Epithelial cell of prostate (primary cell): ENCODE measurements at regions not wholly inside any gene's neighbourhood (a gene's known extent, or its start where the extent isn't known, plus 50 kb on each side); places are given as distances from the start of the nearest gene placed in this dataset.

ENCODE experiments used
- DNase-seq: peaks from one replicate; pipeline ENCODE4 v3.0.0-alpha.2; 2011; ENCODE audit warnings: low read depth, low spot score
- H3K27ac ChIP-seq: fragments of 450-650 bp; 2 replicates; pipeline ENCODE4 v1.5.1; 2017; ENCODE audit warnings: mild to moderate bottlenecking

- no peak overlapping the region for H3K27ac ChIP-seq
- no peak for DNase-seq
Measured at GRCh38 chr11:134785660-134786284, 373.7 kb upstream of the B3GAT1 start.

- DNase-seq: no peak
Measured at GRCh38 chr11:134785059-134785458, 373.0 kb upstream of the B3GAT1 start.

GRCh38 chr11:134784568-134784967 lies 372.5 kb upstream of the B3GAT1 start:
- no peak overlapping the region for H3K27ac ChIP-seq
- no peak for DNase-seq

More at GRCh38 chr11:134785059-134785458, 373.0 kb upstream of the B3GAT1 start:
- no peak overlapping the region for H3K27ac ChIP-seq

GRCh38 chr11:134784046-134784445 lies 372.0 kb upstream of the B3GAT1 start:
- H3K27ac ChIP-seq: no peak overlapping the region
- no peak for DNase-seq

GRCh38 chr11:134783234-134783633 lies 371.2 kb upstream of the B3GAT1 start:
- DNase-seq: no peak

GRCh38 chr11:134781380-134781866 lies 369.4 kb upstream of the B3GAT1 start:
- no peak overlapping the region for H3K27ac ChIP-seq
- no peak for DNase-seq

More at GRCh38 chr11:134783234-134783633, 371.2 kb upstream of the B3GAT1 start:
- no peak overlapping the region for H3K27ac ChIP-seq

GRCh38 chr11:134780486-134781147 lies 368.6 kb upstream of the B3GAT1 start:
- no peak for DNase-seq
- no peak overlapping the region for H3K27ac ChIP-seq

GRCh38 chr11:134779179-134779578 lies 367.1 kb upstream of the B3GAT1 start:
- no peak for DNase-seq
- no peak overlapping the region for H3K27ac ChIP-seq

GRCh38 chr11:134768463-134768862 lies 356.4 kb upstream of the B3GAT1 start:
- DNase-seq: no peak
- no peak overlapping the region for H3K27ac ChIP-seq

- no peak overlapping the region for H3K27ac ChIP-seq
- DNase-seq: no peak
Measured at GRCh38 chr11:134765565-134765964, 353.5 kb upstream of the B3GAT1 start.

GRCh38 chr11:134764966-134765365 lies 352.9 kb upstream of the B3GAT1 start:
- H3K27ac ChIP-seq: no peak overlapping the region
- no peak for DNase-seq

- DNase-seq: no peak
- no peak overlapping the region for H3K27ac ChIP-seq
Measured at GRCh38 chr11:134764367-134764766, 352.3 kb upstream of the B3GAT1 start.

GRCh38 chr11:134763030-134763388 lies 351.0 kb upstream of the B3GAT1 start:
- no peak for DNase-seq

GRCh38 chr11:134762248-134763029 lies 350.4 kb upstream of the B3GAT1 start:
- H3K27ac ChIP-seq: no peak overlapping the region
- no peak for DNase-seq

More at GRCh38 chr11:134763030-134763388, 351.0 kb upstream of the B3GAT1 start:
- H3K27ac ChIP-seq: no peak overlapping the region

GRCh38 chr11:134761926-134762247 lies 349.8 kb upstream of the B3GAT1 start:
- H3K27ac ChIP-seq: no peak overlapping the region
- no peak for DNase-seq

- no peak overlapping the region for H3K27ac ChIP-seq
- DNase-seq: no peak
Measured at GRCh38 chr11:134761386-134761785, 349.3 kb upstream of the B3GAT1 start.

GRCh38 chr11:134760957-134761356 lies 348.9 kb upstream of the B3GAT1 start:
- no peak overlapping the region for H3K27ac ChIP-seq
- no peak for DNase-seq

GRCh38 chr11:134760299-134760698 lies 348.3 kb upstream of the B3GAT1 start:
- no peak overlapping the region for H3K27ac ChIP-seq
- DNase-seq: no peak

GRCh38 chr11:134759855-134760254 lies 347.8 kb upstream of the B3GAT1 start:
- H3K27ac ChIP-seq: no peak overlapping the region

GRCh38 chr11:134759274-134759673 lies 347.2 kb upstream of the B3GAT1 start:
- DNase-seq: no peak
- H3K27ac ChIP-seq: no peak overlapping the region

More at GRCh38 chr11:134759855-134760254, 347.8 kb upstream of the B3GAT1 start:
- DNase-seq: no peak

- no peak overlapping the region for H3K27ac ChIP-seq
- no peak for DNase-seq
Measured at GRCh38 chr11:134758342-134758931, 346.4 kb upstream of the B3GAT1 start.
